NB4 (cell line): ENCODE measurements at regions not wholly inside any gene's neighbourhood (a gene's known extent, or its start where the extent isn't known, plus 50 kb on each side); places are given as distances from the start of the nearest gene placed in this dataset.

Experiments
- CTCF ChIP-seq: IDR thresholded peaks from one replicate; pipeline ENCODE4 v1.5.1; 2012; ENCODE audit warnings: low read depth, low read length
- MAX ChIP-seq: IDR thresholded peaks from 2 replicates; pipeline ENCODE4 v1.6.1; 2011; ENCODE audit warnings: low read depth, low read length
- MYC ChIP-seq: IDR thresholded peaks from 2 replicates; pipeline ENCODE4 v1.6.1; 2011; ENCODE audit warnings: low read depth, low read length

- TF ChIP-seq CTCF (no peak), MAX (no peak), MYC (no peak)
Observed at GRCh38 chr19:31976775-31977536, 368.5 kb upstream of the ZNF507 start.
